ENCODE measurements at regions not wholly inside any gene's neighbourhood (a gene's known extent, or its start where the extent isn't known, plus 50 kb on each side); places are given as distances from the start of the nearest gene placed in this dataset.

DNA sequence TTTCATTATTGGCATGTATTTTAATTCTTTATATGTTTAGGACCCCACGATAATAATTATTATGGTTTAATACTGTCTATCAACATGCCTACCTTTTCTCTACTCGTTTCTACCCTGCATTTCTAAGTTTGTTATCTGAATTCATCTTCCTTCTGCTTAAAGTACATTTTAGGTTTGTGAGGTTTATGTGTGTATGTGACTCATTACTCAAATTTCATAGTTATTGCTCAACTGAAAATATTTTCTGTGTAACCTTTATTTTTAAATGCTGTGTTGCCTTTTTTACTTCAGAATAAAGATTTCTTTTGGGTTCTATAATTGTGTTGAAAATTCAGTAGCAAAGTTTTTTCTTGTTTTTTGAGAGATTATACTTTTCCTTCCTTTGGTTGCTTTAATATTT, 933.9 kb upstream of the LRRTM1 start:
- no peak for DNase-seq (ENCODE audit: low spot score)
- TF ChIP-seq, protein P1, sequence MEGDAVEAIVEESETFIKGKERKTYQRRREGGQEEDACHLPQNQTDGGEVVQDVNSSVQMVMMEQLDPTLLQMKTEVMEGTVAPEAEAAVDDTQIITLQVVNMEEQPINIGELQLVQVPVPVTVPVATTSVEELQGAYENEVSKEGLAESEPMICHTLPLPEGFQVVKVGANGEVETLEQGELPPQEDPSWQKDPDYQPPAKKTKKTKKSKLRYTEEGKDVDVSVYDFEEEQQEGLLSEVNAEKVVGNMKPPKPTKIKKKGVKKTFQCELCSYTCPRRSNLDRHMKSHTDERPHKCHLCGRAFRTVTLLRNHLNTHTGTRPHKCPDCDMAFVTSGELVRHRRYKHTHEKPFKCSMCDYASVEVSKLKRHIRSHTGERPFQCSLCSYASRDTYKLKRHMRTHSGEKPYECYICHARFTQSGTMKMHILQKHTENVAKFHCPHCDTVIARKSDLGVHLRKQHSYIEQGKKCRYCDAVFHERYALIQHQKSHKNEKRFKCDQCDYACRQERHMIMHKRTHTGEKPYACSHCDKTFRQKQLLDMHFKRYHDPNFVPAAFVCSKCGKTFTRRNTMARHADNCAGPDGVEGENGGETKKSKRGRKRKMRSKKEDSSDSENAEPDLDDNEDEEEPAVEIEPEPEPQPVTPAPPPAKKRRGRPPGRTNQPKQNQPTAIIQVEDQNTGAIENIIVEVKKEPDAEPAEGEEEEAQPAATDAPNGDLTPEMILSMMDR (IDR thresholded peaks at IDR 0.05): no peak
- ATAC-seq (ENCODE audit: low FRiP score): no peak

GRCh38 chr2:81235601-81236000, 931.0 kb upstream of the LRRTM1 start:
- TF ChIP-seq, protein P1 (IDR thresholded peaks at IDR 0.05): no peak
- no peak for DNase-seq (ENCODE audit: low spot score)
- ATAC-seq (ENCODE audit: low FRiP score): no peak

DNA sequence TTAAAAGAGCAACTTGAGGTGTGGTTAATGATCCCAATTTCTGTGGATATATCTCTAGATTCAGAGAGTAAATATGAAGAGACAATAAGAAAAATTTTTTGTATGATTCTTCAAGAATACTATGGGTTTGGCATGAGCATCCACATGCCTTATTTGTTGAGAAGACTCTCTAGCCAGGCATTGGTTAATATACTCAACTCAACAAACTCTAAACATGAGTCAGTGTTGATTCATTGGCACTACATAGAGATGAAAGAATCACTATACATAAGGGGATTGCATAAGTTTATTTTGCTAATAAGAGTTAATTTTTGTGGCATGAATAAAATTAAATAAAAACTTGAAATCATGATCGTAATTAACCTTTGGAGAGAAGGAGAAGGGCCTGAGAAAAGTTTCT, 930.2 kb upstream of the LRRTM1 start:
- DNase-seq (ENCODE audit: low spot score): no peak
- TF ChIP-seq, protein P1 (IDR thresholded peaks at IDR 0.05): no peak
- no peak for ATAC-seq (ENCODE audit: low FRiP score)

GRCh38 chr2:81225756-81226155, 921.2 kb upstream of the LRRTM1 start:
- TF ChIP-seq, protein P1 (IDR thresholded peaks at IDR 0.05): no peak
- ATAC-seq (ENCODE audit: low FRiP score) (no peak), DNase-seq (ENCODE audit: low spot score) (no peak)

- ATAC-seq (ENCODE audit: low FRiP score) (no peak), DNase-seq (ENCODE audit: low spot score) (no peak)
- TF ChIP-seq, protein P1 (IDR thresholded peaks at IDR 0.05): no peak
Observed at GRCh38 chr2:81213598-81213997, 909.0 kb upstream of the LRRTM1 start.

DNA sequence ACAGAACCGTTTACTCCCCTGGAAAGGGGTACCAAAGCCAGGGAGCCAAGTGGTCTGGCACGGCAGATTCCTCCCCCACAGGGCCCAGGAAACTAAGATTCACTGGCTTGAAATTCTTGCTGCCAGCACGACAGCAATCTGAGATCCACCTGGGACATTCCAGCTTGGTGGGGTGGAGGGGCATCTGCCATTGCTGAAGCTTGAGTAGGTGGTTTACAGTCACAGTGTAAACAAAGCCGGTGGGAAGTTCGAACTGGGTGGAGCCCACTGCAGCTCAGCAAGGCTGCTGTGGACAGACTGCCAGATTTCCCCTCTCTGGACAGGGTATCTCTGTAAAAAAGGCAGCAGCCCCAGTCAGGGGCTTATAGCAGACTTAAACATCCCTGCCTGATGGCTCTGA, 901.7 kb upstream of the LRRTM1 start:
- DNase-seq (ENCODE audit: low spot score): no peak

GRCh38 chr2:81196933-81197628, 892.5 kb upstream of the LRRTM1 start:
- TF ChIP-seq, protein P1 (IDR thresholded peaks at IDR 0.05): no peak
- ATAC-seq (ENCODE audit: low FRiP score) (no peak), DNase-seq (ENCODE audit: low spot score) (no peak)

More for the DNA sequence above, 901.7 kb upstream of the LRRTM1 start:
- ATAC-seq (ENCODE audit: low FRiP score): no peak
- TF ChIP-seq, protein P1 (IDR thresholded peaks at IDR 0.05): no peak

All from omental fat pad (tissue), 3 donors.